Fibroblast of the aortic adventitia (primary cell): ENCODE measurements at regions not wholly inside any gene's neighbourhood (a gene's known extent, or its start where the extent isn't known, plus 50 kb on each side); places are given as distances from the start of the nearest gene placed in this dataset.

ENCODE experiments used
- DNase-seq: peaks from one replicate; pipeline ENCODE4 v3.0.0-alpha.2; 2010; ENCODE audit warnings: low read depth
- H3K4me3 ChIP-seq: 2 replicates; pipeline ENCODE4 v1.5.1; 2011; ENCODE audit warnings: low read depth, mild to moderate bottlenecking, control low read depth, low read length, moderate library complexity
- CTCF ChIP-seq: IDR thresholded peaks from 2 replicates; pipeline ENCODE4 v1.5.1; 2011; ENCODE audit warnings: mild to moderate bottlenecking, low read length, control low read depth, inconsistent platforms; ENCODE audit not compliant: insufficient read depth

- DNase-seq, result no peak
- no peak overlapping the region for H3K4me3 ChIP-seq
- TF ChIP-seq CTCF, result no peak
Measured at GRCh38 chr11:81717695-81718094, 1016.0 kb downstream of the FAM181B start.

DNA sequence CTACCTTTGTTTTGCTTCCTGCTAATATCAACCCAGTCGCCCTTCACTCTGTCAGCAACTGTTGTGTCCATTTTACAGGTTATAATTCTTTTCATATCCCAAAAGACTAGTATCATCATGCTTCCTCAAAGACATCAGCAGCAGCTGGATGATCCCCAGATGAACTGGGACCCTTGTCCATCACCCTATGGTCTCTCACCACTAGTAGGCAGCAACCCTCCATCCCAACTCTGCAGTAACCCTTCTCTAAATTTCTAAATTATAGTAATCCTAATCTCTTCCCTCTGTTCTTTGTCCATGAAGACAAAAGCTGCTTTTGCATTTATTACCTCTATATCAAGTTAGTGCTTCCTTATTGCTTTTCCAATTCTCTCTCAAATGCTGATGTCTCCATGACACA lies 1025.8 kb downstream of the FAM181B start:
- H3K4me3 ChIP-seq, result no peak overlapping the region
- DNase-seq, result no peak
- TF ChIP-seq CTCF, result peak; percentile 25

DNA sequence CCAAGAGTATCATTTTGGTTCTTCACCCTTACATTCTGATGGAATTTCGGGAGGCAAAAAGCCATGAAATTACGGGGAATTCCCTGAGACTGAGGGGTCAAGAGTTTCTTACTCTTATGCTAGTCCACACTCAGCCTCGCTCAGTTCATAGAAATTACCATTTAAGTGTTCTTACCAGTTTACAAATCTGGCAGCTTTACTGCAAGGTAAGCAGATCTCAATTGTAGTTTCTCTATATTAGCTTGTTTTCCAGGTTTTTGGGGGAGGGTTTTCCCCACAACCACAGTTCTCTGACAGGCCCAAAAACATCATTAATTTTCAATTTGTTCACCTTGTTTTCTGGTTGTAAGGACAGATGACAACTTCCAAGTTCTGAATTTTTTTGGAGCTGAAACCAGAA lies 1028.4 kb downstream of the FAM181B start:
- DNase-seq, result no peak
- no peak overlapping the region for H3K4me3 ChIP-seq
- no peak for TF ChIP-seq CTCF

DNA sequence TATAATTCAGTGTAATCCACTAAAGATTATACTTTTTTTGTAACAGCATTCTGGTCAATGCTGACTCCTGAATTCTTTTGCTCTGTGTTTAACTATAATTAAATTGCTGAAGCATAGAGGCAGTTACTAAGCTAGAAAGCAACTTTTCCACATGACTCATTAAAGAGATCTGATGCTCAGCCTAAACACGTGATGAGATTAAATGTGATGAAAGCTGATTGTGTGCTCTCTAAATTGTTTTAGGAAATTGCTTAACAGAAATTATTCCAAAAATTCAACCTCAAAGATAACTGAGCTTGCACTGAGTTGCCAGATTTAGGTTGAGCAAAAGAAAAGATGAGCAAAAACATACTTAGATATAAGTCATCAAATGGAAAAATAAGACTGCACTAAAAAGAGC lies 1033.6 kb downstream of the FAM181B start:
- no peak overlapping the region for H3K4me3 ChIP-seq
- peak; percentile 0 for DNase-seq
- no peak for TF ChIP-seq CTCF

DNA sequence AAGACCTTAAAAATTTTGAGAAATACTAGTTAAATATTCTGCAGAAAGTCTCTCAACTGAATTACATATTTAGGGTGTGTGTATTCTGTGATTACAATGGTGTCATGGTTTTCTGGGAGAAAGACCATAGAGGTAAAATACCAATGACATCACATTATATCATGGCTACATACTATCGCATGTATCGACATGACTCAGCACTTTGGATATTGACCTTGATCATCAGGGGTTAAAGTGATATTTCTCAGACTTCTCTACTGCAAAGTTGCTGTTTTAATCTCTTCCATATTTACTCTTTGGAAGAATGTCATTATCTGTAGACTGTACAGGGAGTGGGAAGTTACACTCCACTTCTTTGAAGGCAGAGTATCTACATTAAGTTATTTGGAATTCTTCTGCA lies 1046.6 kb downstream of the FAM181B start:
- no peak for DNase-seq
- H3K4me3 ChIP-seq, result no peak overlapping the region
- no peak for TF ChIP-seq CTCF

DNA sequence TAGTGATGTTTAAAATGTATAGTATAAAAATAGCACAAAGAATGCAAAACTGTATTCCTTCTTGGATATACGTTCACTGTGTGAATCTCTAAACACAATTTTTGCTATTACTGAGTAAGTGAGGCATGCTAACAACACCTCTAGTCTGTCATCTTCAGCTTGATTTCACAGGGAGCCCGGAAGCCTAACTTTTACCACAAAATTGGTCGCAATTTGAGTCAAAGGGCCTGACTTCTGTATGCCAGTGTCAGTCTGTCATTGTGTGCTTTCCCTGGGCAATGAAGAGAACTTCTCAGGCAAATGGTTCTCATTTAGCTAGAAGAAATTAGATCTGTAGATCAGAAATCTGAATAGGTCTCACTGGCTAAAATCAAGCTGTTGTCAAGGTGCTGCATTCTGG lies 1059.5 kb downstream of the FAM181B start:
- no peak for DNase-seq
- no peak for TF ChIP-seq CTCF
- no peak overlapping the region for H3K4me3 ChIP-seq

- DNase-seq, result no peak
- H3K4me3 ChIP-seq, result no peak overlapping the region
Measured at GRCh38 chr11:81673001-81673400, 1060.7 kb downstream of the FAM181B start.

More at GRCh38 chr11:81673001-81673400, 1060.7 kb downstream of the FAM181B start:
- TF ChIP-seq CTCF, result no peak
